Neural progenitor cell (in vitro differentiated cells): ENCODE measurements at regions not wholly inside any gene's neighbourhood (a gene's known extent, or its start where the extent isn't known, plus 50 kb on each side); places are given as distances from the start of the nearest gene placed in this dataset.
"Not testable (repeated sequence)": the region's sequence is repeated elsewhere in the genome, so short reads cannot be mapped to it uniquely, and the experiment has no call there.

ENCODE experiments used
- EZH2 ChIP-seq: fragments of 200-600 bp; sonication (generic); IDR thresholded peaks from 2 replicates; pipeline ENCODE4 v1.6.1; 2017; ENCODE audit warnings: antibody characterized with exemption, mild to moderate bottlenecking, moderate library complexity
- TF ChIP-seq, protein P1 (sequence below): fragments of 200-600 bp; sonication (generic); IDR thresholded peaks from 2 replicates; pipeline ENCODE4 v1.5.1; 2017; ENCODE audit warnings: antibody characterized with exemption, mild to moderate bottlenecking

DNA sequence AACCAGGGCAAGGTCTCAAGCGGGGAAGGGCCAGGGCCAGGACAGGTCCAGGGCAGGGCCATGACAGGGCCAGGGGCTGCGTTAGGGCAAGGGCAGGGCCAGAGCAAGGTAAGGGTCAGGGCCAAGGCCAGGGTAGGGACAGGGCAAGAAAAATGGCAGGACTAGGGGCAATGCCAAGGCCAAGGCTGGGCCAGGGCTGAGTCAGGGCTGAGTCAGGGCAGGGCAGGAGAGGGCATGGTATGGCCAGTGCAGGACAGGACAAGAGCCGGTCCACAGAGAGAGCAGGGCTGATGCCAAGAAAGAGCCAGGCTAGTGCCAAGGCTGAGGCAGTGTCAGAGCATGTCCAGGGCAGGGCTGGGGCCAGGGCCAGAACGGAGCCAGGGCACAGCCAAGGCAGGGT, 542.5 kb downstream of the TP53TG3F start:
- TF ChIP-seq EZH2, result not testable (repeated sequence)
- TF ChIP-seq, protein P1, sequence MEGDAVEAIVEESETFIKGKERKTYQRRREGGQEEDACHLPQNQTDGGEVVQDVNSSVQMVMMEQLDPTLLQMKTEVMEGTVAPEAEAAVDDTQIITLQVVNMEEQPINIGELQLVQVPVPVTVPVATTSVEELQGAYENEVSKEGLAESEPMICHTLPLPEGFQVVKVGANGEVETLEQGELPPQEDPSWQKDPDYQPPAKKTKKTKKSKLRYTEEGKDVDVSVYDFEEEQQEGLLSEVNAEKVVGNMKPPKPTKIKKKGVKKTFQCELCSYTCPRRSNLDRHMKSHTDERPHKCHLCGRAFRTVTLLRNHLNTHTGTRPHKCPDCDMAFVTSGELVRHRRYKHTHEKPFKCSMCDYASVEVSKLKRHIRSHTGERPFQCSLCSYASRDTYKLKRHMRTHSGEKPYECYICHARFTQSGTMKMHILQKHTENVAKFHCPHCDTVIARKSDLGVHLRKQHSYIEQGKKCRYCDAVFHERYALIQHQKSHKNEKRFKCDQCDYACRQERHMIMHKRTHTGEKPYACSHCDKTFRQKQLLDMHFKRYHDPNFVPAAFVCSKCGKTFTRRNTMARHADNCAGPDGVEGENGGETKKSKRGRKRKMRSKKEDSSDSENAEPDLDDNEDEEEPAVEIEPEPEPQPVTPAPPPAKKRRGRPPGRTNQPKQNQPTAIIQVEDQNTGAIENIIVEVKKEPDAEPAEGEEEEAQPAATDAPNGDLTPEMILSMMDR, result not testable (repeated sequence)
